WI38 (cell line): ENCODE measurements at regions not wholly inside any gene's neighbourhood (a gene's known extent, or its start where the extent isn't known, plus 50 kb on each side); places are given as distances from the start of the nearest gene placed in this dataset.

ENCODE experiments used
- H3K4me3 ChIP-seq: 2 replicates; pipeline ENCODE4 v1.5.1; 2011; ENCODE audit warnings: low read depth, mild to moderate bottlenecking, control low read depth, low read length
- CTCF ChIP-seq: IDR thresholded peaks from 2 replicates; pipeline ENCODE4 v1.5.1; 2012; ENCODE audit warnings: low read depth, mild to moderate bottlenecking, control low read depth, low read length

GRCh38 chr12:127006972-127007371 lies 1260.0 kb upstream of the TMEM132C start:
- no peak for TF ChIP-seq CTCF
- H3K4me3 ChIP-seq, result no peak overlapping the region

- no peak for TF ChIP-seq CTCF
- no peak overlapping the region for H3K4me3 ChIP-seq
These were observed 1258.1 kb upstream of the TMEM132C start for GRCh38 chr12:127008755-127009403.

GRCh38 chr12:127012109-127012508 lies 1254.9 kb upstream of the TMEM132C start:
- TF ChIP-seq CTCF, result no peak
- H3K4me3 ChIP-seq, result no peak overlapping the region

GRCh38 chr12:127013197-127013596 lies 1253.8 kb upstream of the TMEM132C start:
- no peak for TF ChIP-seq CTCF
- no peak overlapping the region for H3K4me3 ChIP-seq

GRCh38 chr12:127014079-127014478 lies 1252.9 kb upstream of the TMEM132C start:
- H3K4me3 ChIP-seq, result no peak overlapping the region
- no peak for TF ChIP-seq CTCF

GRCh38 chr12:127024791-127025190 lies 1242.2 kb upstream of the TMEM132C start:
- H3K4me3 ChIP-seq, result no peak overlapping the region
- TF ChIP-seq CTCF, result no peak

GRCh38 chr12:127025545-127025944 lies 1241.4 kb upstream of the TMEM132C start:
- TF ChIP-seq CTCF, result no peak
- no peak overlapping the region for H3K4me3 ChIP-seq
